OCI-LY1 (cell line): ENCODE measurements at regions not wholly inside any gene's neighbourhood (a gene's known extent, or its start where the extent isn't known, plus 50 kb on each side); places are given as distances from the start of the nearest gene placed in this dataset.

Experiments used
- H2AFZ ChIP-seq: fragments of 200-600 bp; sonication (generic), shearing (Covaris generic); 2 replicates; pipeline ENCODE4 v1.6.0; 2014; ENCODE audit warnings: antibody characterized with exemption, mild to moderate bottlenecking, low read length
- H3F3A ChIP-seq: fragments of 200-600 bp; sonication (generic), shearing (Covaris generic); 2 replicates; pipeline ENCODE4 v1.6.0; 2014; ENCODE audit warnings: mild to moderate bottlenecking, antibody characterized with exemption, low read length, moderate library complexity; ENCODE audit not compliant: insufficient read depth
- H3K27ac ChIP-seq: fragments of 200-600 bp; sonication (generic); 2 replicates; pipeline ENCODE4 v1.5.1; 2014; ENCODE audit warnings: low read length, mixed run types, mild to moderate bottlenecking, low read depth; ENCODE audit not compliant: poor library complexity, severe bottlenecking
- H3K27me3 ChIP-seq: fragments of 200-600 bp; sonication (generic); 2 replicates; pipeline ENCODE4 v1.6.0; 2014; ENCODE audit warnings: antibody characterized with exemption, mild to moderate bottlenecking, low read length, moderate library complexity; ENCODE audit not compliant: insufficient read depth
- H3K36me3 ChIP-seq: fragments of 200-600 bp; sonication (generic); 2 replicates; pipeline ENCODE4 v1.6.1; 2014; ENCODE audit warnings: mild to moderate bottlenecking, antibody characterized with exemption, low read length, moderate library complexity, mixed read lengths; ENCODE audit not compliant: insufficient read depth
- H3K4me1 ChIP-seq: fragments of 200-600 bp; sonication (generic); 2 replicates; pipeline ENCODE4 v1.5.1; 2014; ENCODE audit warnings: mild to moderate bottlenecking, low read length, moderate library complexity; ENCODE audit not compliant: insufficient read depth, severe bottlenecking
- H3K4me2 ChIP-seq: fragments of 200-600 bp; sonication (generic), shearing (Covaris generic); 2 replicates; pipeline ENCODE4 v1.6.1; 2014; ENCODE audit warnings: low read length
- H3K4me3 ChIP-seq: fragments of 200-600 bp; sonication (generic); 2 replicates; pipeline ENCODE4 v1.5.1; 2014; ENCODE audit warnings: low read length, low read depth, mild to moderate bottlenecking, mixed read lengths; ENCODE audit not compliant: poor library complexity, severe bottlenecking
- H3K79me2 ChIP-seq: fragments of 200-600 bp; shearing (Covaris generic); 2 replicates; pipeline ENCODE4 v1.6.1; 2016; ENCODE audit warnings: mixed run types, low read length, mixed read lengths; ENCODE audit not compliant: insufficient read depth
- H3K9ac ChIP-seq: fragments of 200-600 bp; sonication (generic), shearing (Covaris generic); 2 replicates; pipeline ENCODE4 v1.6.1; 2014; ENCODE audit warnings: mild to moderate bottlenecking, low read length, mixed read lengths
- H3K9me2 ChIP-seq: fragments of 200-600 bp; sonication (generic), shearing (Covaris generic); 2 replicates; pipeline ENCODE4 v1.6.1; 2014; ENCODE audit warnings: low read depth, mild to moderate bottlenecking, low read length, mixed read lengths
- H3K9me3 ChIP-seq: fragments of 200-600 bp; shearing (Covaris generic); 2 replicates; pipeline ENCODE4 v1.6.1; 2014; ENCODE audit warnings: low read length, mixed read lengths
- H4K20me1 ChIP-seq: fragments of 200-600 bp; sonication (generic), shearing (Covaris generic); 2 replicates; pipeline ENCODE4 v1.6.0; 2016; ENCODE audit warnings: mild to moderate bottlenecking, low read length; ENCODE audit not compliant: insufficient read depth
- EZH2 ChIP-seq: fragments of 200-600 bp; sonication (generic), shearing (Covaris generic); IDR thresholded peaks from 2 replicates; pipeline ENCODE4 v1.8.0; 2017; ENCODE audit warnings: borderline replicate concordance, mixed run types, mild to moderate bottlenecking, antibody characterized with exemption, low read length, moderate library complexity, mixed read lengths
- TF ChIP-seq, protein P1 (sequence below): fragments of 200-600 bp; sonication (generic), shearing (Covaris generic); IDR thresholded peaks from 2 replicates; pipeline ENCODE4 v1.5.1; 2017; ENCODE audit warnings: mild to moderate bottlenecking, antibody characterized with exemption, low read length, moderate library complexity, mixed read lengths

DNA sequence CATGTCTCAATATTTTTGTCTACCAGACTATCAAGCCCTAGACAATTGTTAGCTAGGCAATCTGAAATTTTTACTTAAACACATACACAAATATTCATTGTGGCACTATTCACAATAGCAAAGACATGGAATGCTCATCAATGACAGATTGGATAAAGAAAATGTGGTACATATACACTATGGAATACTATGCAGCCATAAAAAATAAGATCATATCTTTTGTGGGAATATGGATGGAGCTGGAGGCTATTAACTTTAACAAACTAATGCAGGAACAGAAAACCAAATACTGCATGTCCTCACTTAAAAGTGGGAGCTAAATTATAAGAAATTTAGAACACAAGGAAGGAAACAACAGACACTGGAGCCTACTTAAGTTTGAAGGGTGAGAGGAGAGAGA is 288.6 kb upstream of the MIR17HG start:
- no peaks in the 10 kb centered on the region for H3K4me1 ChIP-seq
- no peaks in the 10 kb centered on the region for H3F3A ChIP-seq
- H3K27ac ChIP-seq, result no peak overlapping the region
- no peak overlapping the region for H3K9ac ChIP-seq
- no peaks in the 10 kb centered on the region for H3K27me3 ChIP-seq
- no peaks in the 10 kb centered on the region for H3K79me2 ChIP-seq
- TF ChIP-seq, protein P1, sequence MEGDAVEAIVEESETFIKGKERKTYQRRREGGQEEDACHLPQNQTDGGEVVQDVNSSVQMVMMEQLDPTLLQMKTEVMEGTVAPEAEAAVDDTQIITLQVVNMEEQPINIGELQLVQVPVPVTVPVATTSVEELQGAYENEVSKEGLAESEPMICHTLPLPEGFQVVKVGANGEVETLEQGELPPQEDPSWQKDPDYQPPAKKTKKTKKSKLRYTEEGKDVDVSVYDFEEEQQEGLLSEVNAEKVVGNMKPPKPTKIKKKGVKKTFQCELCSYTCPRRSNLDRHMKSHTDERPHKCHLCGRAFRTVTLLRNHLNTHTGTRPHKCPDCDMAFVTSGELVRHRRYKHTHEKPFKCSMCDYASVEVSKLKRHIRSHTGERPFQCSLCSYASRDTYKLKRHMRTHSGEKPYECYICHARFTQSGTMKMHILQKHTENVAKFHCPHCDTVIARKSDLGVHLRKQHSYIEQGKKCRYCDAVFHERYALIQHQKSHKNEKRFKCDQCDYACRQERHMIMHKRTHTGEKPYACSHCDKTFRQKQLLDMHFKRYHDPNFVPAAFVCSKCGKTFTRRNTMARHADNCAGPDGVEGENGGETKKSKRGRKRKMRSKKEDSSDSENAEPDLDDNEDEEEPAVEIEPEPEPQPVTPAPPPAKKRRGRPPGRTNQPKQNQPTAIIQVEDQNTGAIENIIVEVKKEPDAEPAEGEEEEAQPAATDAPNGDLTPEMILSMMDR, result no peak
- no peak for TF ChIP-seq EZH2
- H3K4me2 ChIP-seq, result no peak overlapping the region
- H2AFZ ChIP-seq, result no peak overlapping the region
- no peaks in the 10 kb centered on the region for H3K9me2 ChIP-seq
- no peak overlapping the region for H3K4me3 ChIP-seq
- H3K36me3 ChIP-seq, result no peaks in the 10 kb centered on the region
- no peaks in the 10 kb centered on the region for H3K9me3 ChIP-seq
- H4K20me1 ChIP-seq, result no peaks in the 10 kb centered on the region

DNA sequence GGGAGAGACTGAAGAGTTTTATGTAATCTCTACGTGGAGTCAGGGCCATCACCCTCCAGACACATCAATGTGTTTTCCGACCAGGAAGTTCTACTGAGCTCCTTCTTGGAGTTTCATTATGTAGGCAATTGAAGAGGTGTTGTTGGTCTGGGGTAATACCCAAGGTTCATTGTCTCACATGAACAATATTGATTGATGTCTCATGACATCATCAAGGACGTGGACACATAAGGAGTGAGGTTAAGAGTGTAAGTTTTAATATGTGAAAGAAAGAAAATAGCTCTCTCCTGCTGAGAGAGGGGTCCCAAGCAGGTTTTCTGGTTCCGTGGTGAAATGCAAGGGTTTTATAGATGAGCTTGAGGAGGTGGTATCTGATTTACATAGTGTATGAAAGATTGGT is 280.7 kb upstream of the MIR17HG start:
- Histone ChIP-seq H3K4me3 (no peak overlapping the region), H3K27me3 (no peaks in the 10 kb centered on the region), H3F3A (no peaks in the 10 kb centered on the region), H3K9ac (no peak overlapping the region), H4K20me1 (no peaks in the 10 kb centered on the region), H3K9me3 (no peaks in the 10 kb centered on the region), H3K4me1 (no peaks in the 10 kb centered on the region), H3K27ac (no peak overlapping the region), H3K36me3 (no peaks in the 10 kb centered on the region), H3K9me2 (no peaks in the 10 kb centered on the region), H3K79me2 (no peaks in the 10 kb centered on the region), H3K4me2 (no peak overlapping the region), H2AFZ (no peak overlapping the region)
- TF ChIP-seq, protein P1, result no peak
- no peak for TF ChIP-seq EZH2

DNA sequence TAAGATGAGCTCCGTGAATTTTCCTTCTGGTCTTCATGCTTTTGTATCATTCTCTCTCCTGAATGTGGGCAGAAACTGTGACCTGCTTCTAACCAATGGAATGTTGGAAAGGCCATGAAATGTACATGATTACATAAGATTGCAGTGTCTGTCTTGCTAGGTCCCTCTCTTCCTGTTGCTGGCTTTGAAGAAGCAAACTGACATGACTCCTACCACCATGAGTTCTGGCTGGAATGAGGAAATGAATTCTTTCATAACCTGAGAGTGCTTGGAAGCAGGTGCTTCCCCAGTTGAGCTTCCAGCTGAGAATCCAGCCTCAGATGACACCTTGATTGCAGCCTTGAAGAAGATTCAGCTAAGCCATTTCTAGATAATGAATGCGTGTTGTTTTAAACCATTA is 275.0 kb upstream of the MIR17HG start:
- Histone ChIP-seq H3F3A (no peaks in the 10 kb centered on the region), H3K9me2 (no peaks in the 10 kb centered on the region), H3K36me3 (no peaks in the 10 kb centered on the region), H3K4me1 (no peaks in the 10 kb centered on the region), H3K4me3 (no peak overlapping the region), H3K27me3 (no peaks in the 10 kb centered on the region), H2AFZ (no peak overlapping the region), H4K20me1 (no peaks in the 10 kb centered on the region), H3K4me2 (no peak overlapping the region), H3K9me3 (no peaks in the 10 kb centered on the region), H3K9ac (no peak overlapping the region), H3K79me2 (no peaks in the 10 kb centered on the region), H3K27ac (no peak overlapping the region)
- TF ChIP-seq, protein P1, result no peak
- TF ChIP-seq EZH2, result no peak
